H9 (cell line): ENCODE measurements at regions not wholly inside any gene's neighbourhood (a gene's known extent, or its start where the extent isn't known, plus 50 kb on each side); places are given as distances from the start of the nearest gene placed in this dataset.

ENCODE experiments used
- DNase-seq: peaks from one replicate; pipeline ENCODE4 v3.0.0-alpha.2; 2017
- H2AFZ ChIP-seq: one replicate; pipeline ENCODE4 v1.6.1; 2013; ENCODE audit warnings: mild to moderate bottlenecking, low read length, control low read depth, moderate library complexity
- H2AK5ac ChIP-seq: 2 replicates; pipeline ENCODE4 v1.6.1; 2013; ENCODE audit warnings: low read length, control low read depth, mixed read lengths; ENCODE audit not compliant: insufficient read length
- H2BK120ac ChIP-seq: one replicate; pipeline ENCODE4 v1.6.1; 2013; ENCODE audit warnings: low read depth, mild to moderate bottlenecking, low read length, control low read depth, inconsistent platforms; ENCODE audit not compliant: poor library complexity, severe bottlenecking
- H2BK12ac ChIP-seq: 2 replicates; pipeline ENCODE4 v1.6.1; 2013; ENCODE audit warnings: low read length, control low read depth, mixed read lengths, low read depth; ENCODE audit not compliant: insufficient read length
- H2BK15ac ChIP-seq: 2 replicates; pipeline ENCODE4 v1.6.1; 2013; ENCODE audit warnings: low read depth, low read length, control low read depth
- H2BK20ac ChIP-seq: one replicate; pipeline ENCODE4 v1.6.1; 2013; ENCODE audit warnings: low read depth, mild to moderate bottlenecking, low read length, control low read depth, inconsistent platforms; ENCODE audit not compliant: poor library complexity, severe bottlenecking
- H2BK5ac ChIP-seq: 2 replicates; pipeline ENCODE4 v1.6.1; 2013; ENCODE audit warnings: low read length, control low read depth, mixed read lengths; ENCODE audit not compliant: insufficient read length
- H3K14ac ChIP-seq: 2 replicates; pipeline ENCODE4 v1.6.1; 2013; ENCODE audit warnings: low read length, control low read depth; ENCODE audit not compliant: insufficient read depth
- H3K18ac ChIP-seq: 2 replicates; pipeline ENCODE4 v1.6.1; 2013; ENCODE audit warnings: low read depth, mild to moderate bottlenecking, mixed read lengths, low read length, control low read depth; ENCODE audit not compliant: insufficient read length
- H3K23ac ChIP-seq: 2 replicates; pipeline ENCODE4 v1.6.1; 2013; ENCODE audit warnings: low read length, control low read depth, mixed read lengths, low read depth; ENCODE audit not compliant: insufficient read length
- H3K23me2 ChIP-seq: 2 replicates; pipeline ENCODE4 v1.6.1; 2013; ENCODE audit warnings: low read depth, mild to moderate bottlenecking, mixed read lengths, low read length, control low read depth; ENCODE audit not compliant: insufficient read length, poor library complexity, severe bottlenecking
- H3K27ac ChIP-seq: 2 replicates; pipeline ENCODE4 v1.5.1; 2013; ENCODE audit warnings: low read length, control low read depth, mixed read lengths, low read depth; ENCODE audit not compliant: insufficient read length
- H3K27me3 ChIP-seq: 2 replicates; pipeline ENCODE4 v1.6.1; 2013; ENCODE audit warnings: low read length, control low read depth, inconsistent platforms; ENCODE audit not compliant: insufficient read depth
- H3K4ac ChIP-seq: 2 replicates; pipeline ENCODE4 v1.6.1; 2013; ENCODE audit warnings: low read depth, mild to moderate bottlenecking, control low read depth, inconsistent platforms, low read length, moderate library complexity
- H3K4me1 ChIP-seq: 2 replicates; pipeline ENCODE4 v1.6.1; 2013; ENCODE audit warnings: low read length, control low read depth, inconsistent platforms; ENCODE audit not compliant: insufficient read depth
- H3K4me2 ChIP-seq: 2 replicates; pipeline ENCODE4 v1.6.1; 2013; ENCODE audit warnings: low read length, control low read depth, mixed read lengths; ENCODE audit not compliant: insufficient read length, insufficient read depth
- H3K56ac ChIP-seq: 2 replicates; pipeline ENCODE4 v1.6.1; 2013; ENCODE audit warnings: low read depth, mild to moderate bottlenecking, mixed read lengths, low read length, control low read depth; ENCODE audit not compliant: insufficient read length
- H3K79me1 ChIP-seq: 2 replicates; pipeline ENCODE4 v1.6.1; 2013; ENCODE audit warnings: low read depth, mild to moderate bottlenecking, moderate library complexity, low read length, control low read depth, inconsistent platforms; ENCODE audit not compliant: insufficient read depth, poor library complexity, severe bottlenecking
- H3K79me2 ChIP-seq: 2 replicates; pipeline ENCODE4 v1.6.1; 2013; ENCODE audit warnings: low read length, control low read depth, inconsistent platforms; ENCODE audit not compliant: insufficient read depth
- H3K9ac ChIP-seq: 2 replicates; pipeline ENCODE4 v1.6.1; 2013; ENCODE audit warnings: low read length, control low read depth, mixed read lengths; ENCODE audit not compliant: insufficient read length; ENCODE audit errors: extremely low read depth
- H3K9me3 ChIP-seq: one replicate; pipeline ENCODE4 v1.6.1; 2013; ENCODE audit warnings: low read depth, low read length, inconsistent platforms; ENCODE audit not compliant: control insufficient read depth
- H3T11ph ChIP-seq: one replicate; pipeline ENCODE4 v1.6.1; 2013; ENCODE audit warnings: mild to moderate bottlenecking, low read length, control low read depth, inconsistent platforms
- H4K20me1 ChIP-seq: one replicate; pipeline ENCODE4 v1.6.1; 2013; ENCODE audit not compliant: control insufficient read depth, insufficient read length, insufficient read depth
- H4K5ac ChIP-seq: 2 replicates; pipeline ENCODE4 v1.6.1; 2013; ENCODE audit warnings: low read depth, mild to moderate bottlenecking, mixed read lengths, low read length, control low read depth; ENCODE audit not compliant: insufficient read length
- H4K8ac ChIP-seq: replicated peaks from 2 replicates; pipeline ENCODE4 v1.6.1; 2013; ENCODE audit warnings: low read length, control low read depth, mixed read lengths, low read depth; ENCODE audit not compliant: insufficient read length
- H4K91ac ChIP-seq: 2 replicates; pipeline ENCODE4 v1.6.1; 2013; ENCODE audit warnings: low read depth, mild to moderate bottlenecking, moderate library complexity, mixed read lengths, low read length, control low read depth; ENCODE audit not compliant: insufficient read length
- H3K27ac Mint-ChIP-seq, 3 experiments: 2 replicates in 2 of 3; 3 replicates in 1 of 3; pipeline ENCODE4 v1.8.0; 2020 to 2021; ENCODE audit warnings: mixed read lengths in 3 of 3, mild to moderate bottlenecking in 1 of 3, moderate library complexity in 1 of 3
- H3K27me3 Mint-ChIP-seq: 2 replicates; pipeline ENCODE4 v1.8.0; 2021; ENCODE audit warnings: low read depth, mild to moderate bottlenecking, moderate library complexity, mixed read lengths
- H3K36me3 Mint-ChIP-seq, 3 experiments: 2 replicates in 2 of 3; 3 replicates in 1 of 3; pipeline ENCODE4 v1.8.0; 2020 to 2021; ENCODE audit warnings: low read depth in 3 of 3, mixed read lengths in 3 of 3; ENCODE audit not compliant: insufficient read depth in 1 of 3
- H3K4me1 Mint-ChIP-seq, 2 experiments: 2 replicates each; pipeline ENCODE4 v1.8.0; 2020; ENCODE audit warnings: mixed read lengths in 2 of 2
- H3K4me3 Mint-ChIP-seq, 2 experiments: 2 replicates in 1 of 2; 3 replicates in 1 of 2; pipeline ENCODE4 v1.8.0; 2020 to 2021; ENCODE audit warnings: mild to moderate bottlenecking in 2 of 2, mixed read lengths in 2 of 2, moderate library complexity in 1 of 2
- H3K9me3 Mint-ChIP-seq, 2 experiments: 2 replicates in 1 of 2; 3 replicates in 1 of 2; pipeline ENCODE4 v1.8.0; 2020; ENCODE audit warnings: mild to moderate bottlenecking in 2 of 2, mixed read lengths in 2 of 2, moderate library complexity in 1 of 2
- WGBS: extraction: QIAGEN DNeasy Blood & Tissue Kit; methylation state at CpG from one replicate; pipeline ENCODE4 v1.1.7; 2013; ENCODE audit warnings: missing lambda C conversion rate, low lambda C conversion rate, mixed read lengths; ENCODE audit not compliant: insufficient read length; ENCODE audit errors: extremely low coverage; 5-methylcytosine and 5-hydroxymethylcytosine counted together
- TF ChIP-seq, protein P1 (sequence below): fragments of 200-600 bp; sonication (generic); conservative IDR thresholded peaks from 3 replicates; pipeline ENCODE4 v1.8.0; 2021; ENCODE audit warnings: antibody characterized with exemption, mild to moderate bottlenecking

DNA sequence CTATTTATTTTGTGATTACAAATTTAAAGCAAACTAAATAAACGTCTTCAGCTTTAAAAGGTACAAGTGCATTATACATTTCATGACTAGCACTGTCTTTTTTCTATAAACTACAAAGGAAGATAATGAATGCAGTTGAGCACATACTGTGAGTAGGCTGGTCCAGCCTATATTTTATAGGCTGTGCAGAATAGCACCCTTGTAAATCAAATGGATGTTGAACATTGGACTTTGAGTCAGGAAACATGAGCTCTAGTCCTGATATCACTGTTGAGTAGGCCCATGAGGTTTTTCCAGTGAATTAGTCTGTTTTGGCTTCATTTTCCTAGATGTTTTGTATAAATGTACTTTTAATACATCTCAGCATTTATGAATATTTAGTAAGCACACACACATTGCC is 447.3 kb upstream of the KCNMB2 start:
- no peak overlapping the region for H3K56ac ChIP-seq
- no peak overlapping the region for H4K8ac ChIP-seq
- Mint-ChIP-seq H3K4me3 (no peak overlapping the region), H3K9me3 (peaks cover 9 to 10% of the 10 kb centered on the region in 2 experiments; a peak in 4 of 5 replicates), H3K27me3 (no peaks in the 10 kb centered on the region; the same call in 1 of the 2 replicates), H3K27ac (no peak overlapping the region), H3K36me3 (peaks cover 2 to 13% (median 5%) of the 10 kb centered on the region in 3 experiments; a peak in 6 of 7 replicates), H3K4me1 (peaks cover 24 to 26% of the 10 kb centered on the region in 2 experiments)
- H4K91ac ChIP-seq: no peak overlapping the region
- H3K4ac ChIP-seq: no peak overlapping the region
- H3K27me3 ChIP-seq: no peaks in the 10 kb centered on the region
- no peak overlapping the region for H3K18ac ChIP-seq
- H2BK12ac ChIP-seq: no peak overlapping the region
- no peak overlapping the region for H3K9ac ChIP-seq
- no peak overlapping the region for H4K5ac ChIP-seq
- no CpG with 5 or more reads among the region's 1 CpG for WGBS
- no peak overlapping the region for H3K14ac ChIP-seq
- no peak overlapping the region for H3K4me2 ChIP-seq
- H3K27ac ChIP-seq: no peak overlapping the region
- no peak overlapping the region for H2BK20ac ChIP-seq
- no peaks in the 10 kb centered on the region for H3K23me2 ChIP-seq
- no peaks in the 10 kb centered on the region for H3K9me3 ChIP-seq
- no peak overlapping the region for H2BK120ac ChIP-seq
- H4K20me1 ChIP-seq: no peaks in the 10 kb centered on the region
- H3K4me1 ChIP-seq: peaks cover 5% of the 10 kb centered on the region; the same call in 1 of the 2 replicates
- DNase-seq: no peak
- no peak overlapping the region for H3T11ph ChIP-seq
- TF ChIP-seq, protein P1, sequence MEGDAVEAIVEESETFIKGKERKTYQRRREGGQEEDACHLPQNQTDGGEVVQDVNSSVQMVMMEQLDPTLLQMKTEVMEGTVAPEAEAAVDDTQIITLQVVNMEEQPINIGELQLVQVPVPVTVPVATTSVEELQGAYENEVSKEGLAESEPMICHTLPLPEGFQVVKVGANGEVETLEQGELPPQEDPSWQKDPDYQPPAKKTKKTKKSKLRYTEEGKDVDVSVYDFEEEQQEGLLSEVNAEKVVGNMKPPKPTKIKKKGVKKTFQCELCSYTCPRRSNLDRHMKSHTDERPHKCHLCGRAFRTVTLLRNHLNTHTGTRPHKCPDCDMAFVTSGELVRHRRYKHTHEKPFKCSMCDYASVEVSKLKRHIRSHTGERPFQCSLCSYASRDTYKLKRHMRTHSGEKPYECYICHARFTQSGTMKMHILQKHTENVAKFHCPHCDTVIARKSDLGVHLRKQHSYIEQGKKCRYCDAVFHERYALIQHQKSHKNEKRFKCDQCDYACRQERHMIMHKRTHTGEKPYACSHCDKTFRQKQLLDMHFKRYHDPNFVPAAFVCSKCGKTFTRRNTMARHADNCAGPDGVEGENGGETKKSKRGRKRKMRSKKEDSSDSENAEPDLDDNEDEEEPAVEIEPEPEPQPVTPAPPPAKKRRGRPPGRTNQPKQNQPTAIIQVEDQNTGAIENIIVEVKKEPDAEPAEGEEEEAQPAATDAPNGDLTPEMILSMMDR: no peak
- H3K23ac ChIP-seq: no peak overlapping the region
- no peaks in the 10 kb centered on the region for H3K79me1 ChIP-seq
- H2AFZ ChIP-seq: no peak overlapping the region
- no peak overlapping the region for H2BK5ac ChIP-seq
- H2AK5ac ChIP-seq: no peak overlapping the region
- H3K79me2 ChIP-seq: no peaks in the 10 kb centered on the region
- no peak overlapping the region for H2BK15ac ChIP-seq
